ENCODE measurements at regions not wholly inside any gene's neighbourhood (a gene's known extent, or its start where the extent isn't known, plus 50 kb on each side); places are given as distances from the start of the nearest gene placed in this dataset.
"Not testable (repeated sequence)": the region's sequence is repeated elsewhere in the genome, so short reads cannot be mapped to it uniquely, and the experiment has no call there.

DNA sequence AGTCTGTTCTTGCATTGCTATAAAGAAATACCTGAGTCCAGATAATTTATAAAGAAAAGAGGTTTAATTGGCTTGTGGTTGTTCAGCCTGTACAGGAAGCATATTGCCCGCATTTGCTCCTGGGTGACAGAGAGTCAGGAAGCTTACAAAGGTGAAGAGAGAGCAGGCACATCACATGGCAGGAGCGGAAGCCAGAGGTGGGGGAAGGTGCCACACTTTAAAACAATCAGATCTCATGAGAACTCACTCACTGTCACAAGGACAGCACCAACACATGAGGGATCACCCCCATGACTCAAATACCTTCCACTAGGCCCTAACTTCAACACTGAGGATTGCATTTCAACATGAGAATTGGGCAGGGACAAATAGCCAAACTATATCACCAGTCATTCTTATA lies 124.8 kb upstream of the COL5A2 start:
- in situ Hi-C loops (cut with HindIII; ENCODE audit: low sequenced_read_pairs): no loop called here

DNA sequence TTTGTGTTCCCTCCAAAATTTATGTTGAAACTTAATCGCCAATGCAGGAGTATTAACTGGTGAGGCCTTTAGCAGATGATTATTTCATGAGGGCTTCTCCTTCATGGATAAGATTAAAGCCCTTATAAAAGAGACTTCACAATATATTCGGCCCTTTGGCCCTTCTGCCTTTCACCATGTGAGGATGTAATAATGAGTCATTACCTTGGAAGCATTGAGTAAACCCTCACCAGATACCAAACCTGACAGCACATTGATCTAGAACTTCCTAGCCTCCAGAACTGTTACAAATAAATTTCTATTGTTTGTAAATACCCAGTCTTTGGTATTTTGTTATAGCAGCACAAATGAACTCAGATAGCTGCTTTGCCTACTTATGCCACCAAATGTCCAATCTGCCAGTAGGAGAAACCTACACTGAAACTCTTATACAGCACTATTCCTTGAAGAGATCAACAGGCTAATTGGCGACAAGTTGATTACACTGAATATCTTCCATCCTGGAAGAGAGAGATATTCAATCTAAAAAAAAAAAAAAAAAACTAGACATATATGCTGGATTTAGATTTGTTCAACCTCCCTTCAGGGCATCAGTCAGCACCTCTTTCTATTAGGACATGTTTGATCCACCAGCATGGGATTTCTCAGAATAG lies 125.9 kb upstream of the COL5A2 start:
- no peak for DNase-seq (ENCODE audit: low spot score)
- in situ Hi-C loops (cut with HindIII; ENCODE audit: low sequenced_read_pairs): no loop called here

More for the DNA sequence above, 124.8 kb upstream of the COL5A2 start:
- DNase-seq (ENCODE audit: low spot score): no peak

GRCh38 chr2:189306525-189306924 lies 127.0 kb upstream of the COL5A2 start:
- in situ Hi-C loops (cut with HindIII; ENCODE audit: low sequenced_read_pairs): no loop called here
- no peak for DNase-seq (ENCODE audit: low spot score)

GRCh38 chr2:189308056-189308790 lies 128.7 kb upstream of the COL5A2 start:
- in situ Hi-C loops (cut with HindIII; ENCODE audit: low sequenced_read_pairs): no loop called here
- no peak for DNase-seq (ENCODE audit: low spot score)

GRCh38 chr2:189309331-189309730 lies 129.8 kb upstream of the COL5A2 start:
- in situ Hi-C loops (cut with HindIII; ENCODE audit: low sequenced_read_pairs): no loop called here
- no peak for DNase-seq (ENCODE audit: low spot score)

GRCh38 chr2:189312211-189312610 lies 129.1 kb upstream of the WDR75 start:
- in situ Hi-C loops (cut with HindIII; ENCODE audit: low sequenced_read_pairs): no loop called here
- DNase-seq (ENCODE audit: low spot score): no peak

DNA sequence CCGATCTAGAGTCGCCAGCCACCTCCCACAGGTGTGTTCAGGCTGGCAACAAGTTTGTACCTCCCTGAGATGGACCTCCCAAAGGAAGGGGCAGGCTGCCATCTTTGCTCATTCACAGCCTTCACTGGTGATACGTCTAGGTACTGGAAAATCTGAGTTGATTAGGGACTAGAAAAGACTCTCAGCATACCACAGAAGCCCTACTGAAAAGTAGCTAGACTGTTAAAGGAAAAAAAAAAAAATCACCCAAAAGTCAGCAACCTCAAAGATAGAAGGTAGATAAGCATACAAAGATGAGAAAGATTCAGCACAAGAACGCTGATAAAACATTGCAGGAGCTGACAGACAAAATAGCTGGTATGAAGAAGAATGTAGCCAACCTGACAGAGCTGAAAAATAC lies 128.6 kb upstream of the WDR75 start:
- in situ Hi-C loops (cut with HindIII; ENCODE audit: low sequenced_read_pairs): no loop called here
- no peak for DNase-seq (ENCODE audit: low spot score)

GRCh38 chr2:189318761-189319160 lies 122.5 kb upstream of the WDR75 start:
- DNase-seq (ENCODE audit: low spot score): no peak
- in situ Hi-C loops (cut with HindIII; ENCODE audit: low sequenced_read_pairs): no loop called here

- DNase-seq (ENCODE audit: low spot score); in situ Hi-C loops (cut with HindIII; ENCODE audit: low sequenced_read_pairs): not testable (repeated sequence)
These were observed 121.8 kb upstream of the WDR75 start for GRCh38 chr2:189319424-189319823.

DNA sequence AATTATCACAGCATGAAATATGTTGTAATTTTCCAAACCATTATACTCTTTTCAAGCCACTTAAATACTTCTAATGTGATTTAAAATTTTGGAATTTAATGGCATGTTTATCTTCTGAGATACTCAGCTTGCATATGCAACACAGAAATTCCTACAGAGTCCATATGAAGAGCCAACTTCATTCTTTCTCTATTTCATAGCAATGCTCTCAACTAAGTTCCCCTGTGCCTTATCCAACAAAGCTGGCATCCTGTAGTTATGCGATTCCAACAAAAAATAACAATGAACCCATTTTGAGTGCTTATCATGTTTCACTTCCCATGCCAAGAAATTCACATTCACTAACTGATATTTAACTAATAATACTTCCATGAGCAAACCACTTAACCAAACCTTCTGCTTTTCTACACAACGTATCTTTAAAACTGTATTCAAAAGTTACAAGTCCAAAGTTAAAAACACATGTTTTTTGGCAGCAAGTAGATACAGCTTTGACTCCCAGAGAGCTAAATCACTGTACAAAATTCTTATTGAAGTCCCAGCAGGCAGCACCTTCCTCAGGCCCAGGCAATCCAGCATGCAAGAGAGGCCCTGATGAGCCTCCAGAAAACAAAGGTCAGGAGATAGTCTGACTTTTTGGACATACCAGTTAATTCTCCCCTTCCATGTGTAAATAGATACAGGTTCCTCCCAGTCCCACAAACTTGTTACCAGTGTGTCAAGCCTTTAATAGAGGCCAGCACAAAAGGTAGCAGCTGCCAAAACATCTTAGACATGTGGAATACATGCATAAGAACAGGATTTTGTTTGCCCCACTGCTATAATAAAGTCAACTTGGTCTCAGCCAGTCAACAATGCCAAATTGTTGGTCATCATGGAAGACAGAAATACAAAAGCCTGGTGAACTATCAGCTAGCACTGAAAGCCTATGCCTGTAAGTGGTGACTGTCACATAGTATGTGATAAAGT lies 113.1 kb upstream of the WDR75 start:
- DNase-seq (ENCODE audit: low spot score): no peak
- in situ Hi-C loops (cut with HindIII; ENCODE audit: low sequenced_read_pairs): no loop called here

DNA sequence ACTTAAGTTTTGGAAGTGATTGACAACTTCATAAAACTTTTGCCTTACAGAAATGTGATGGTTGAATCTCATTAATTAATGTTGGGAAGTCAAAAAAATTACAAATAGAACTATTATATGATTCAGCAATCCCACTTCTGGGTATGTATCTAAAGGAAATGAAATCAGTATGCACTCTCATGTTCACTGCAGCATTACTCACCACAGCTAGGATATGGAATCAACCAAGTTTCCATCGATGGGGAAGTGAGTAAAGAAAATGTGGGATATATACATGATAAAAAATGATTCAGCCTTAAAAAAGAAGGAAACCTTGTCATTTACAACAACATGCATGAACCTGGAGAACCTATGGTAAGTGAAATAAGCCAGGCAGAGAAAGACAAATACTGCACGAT lies 112.4 kb upstream of the WDR75 start:
- no peak for DNase-seq (ENCODE audit: low spot score)
- in situ Hi-C loops (cut with HindIII; ENCODE audit: low sequenced_read_pairs): no loop called here

DNA sequence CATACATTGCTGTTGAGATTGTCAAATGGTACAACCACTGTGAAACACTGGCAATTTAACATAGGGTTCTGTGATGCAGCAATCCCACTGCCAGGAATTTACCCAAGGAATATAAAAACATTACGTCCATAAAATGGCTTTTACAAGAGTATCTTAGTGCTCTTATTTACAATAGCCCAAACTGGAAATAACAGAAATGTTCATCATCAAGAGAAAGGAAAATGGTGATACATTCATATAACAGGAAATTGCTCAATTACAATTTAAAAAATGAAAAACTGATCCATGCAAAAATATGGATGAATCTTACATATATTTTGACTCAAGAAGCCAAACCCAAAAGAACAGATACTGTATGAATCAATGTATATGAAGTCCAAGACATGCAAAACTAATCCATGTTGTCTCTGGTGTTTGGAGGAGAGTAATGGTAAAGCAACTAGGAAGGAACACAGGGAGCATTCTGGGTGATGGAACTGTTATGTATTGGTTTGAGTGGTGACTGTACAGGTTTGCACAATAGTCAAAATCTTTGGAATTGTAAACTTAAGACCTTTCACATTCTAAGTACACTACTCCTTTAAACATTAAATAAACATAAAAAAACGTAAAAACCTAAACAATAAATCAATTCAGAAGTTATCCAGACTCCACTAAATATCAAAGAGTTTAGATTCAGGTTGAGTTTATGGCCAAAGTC lies 104.8 kb upstream of the WDR75 start:
- in situ Hi-C loops (cut with HindIII; ENCODE audit: low sequenced_read_pairs): no loop called here
- no peak for DNase-seq (ENCODE audit: low spot score)

DNA sequence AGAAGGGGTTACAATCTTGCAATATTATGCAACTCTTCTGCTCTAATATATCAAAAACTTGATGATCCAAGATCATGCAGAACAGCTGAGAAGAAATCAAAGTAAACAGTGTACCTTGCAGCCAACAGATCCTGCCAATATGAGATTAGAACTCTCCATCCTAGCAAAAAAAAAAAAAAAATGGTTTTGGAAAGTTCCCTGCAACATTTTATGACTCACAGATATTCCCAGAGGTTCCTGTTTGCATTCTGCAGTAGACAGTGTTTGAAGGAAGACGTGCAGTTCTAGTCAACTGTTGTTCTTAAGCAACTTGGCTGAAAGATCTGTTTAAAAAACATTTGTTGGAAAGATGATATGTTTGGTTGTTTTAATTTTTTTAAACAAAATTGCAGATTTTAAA lies 103.6 kb upstream of the WDR75 start:
- in situ Hi-C loops (cut with HindIII; ENCODE audit: low sequenced_read_pairs): no loop called here
- no peak for DNase-seq (ENCODE audit: low spot score)

DNA sequence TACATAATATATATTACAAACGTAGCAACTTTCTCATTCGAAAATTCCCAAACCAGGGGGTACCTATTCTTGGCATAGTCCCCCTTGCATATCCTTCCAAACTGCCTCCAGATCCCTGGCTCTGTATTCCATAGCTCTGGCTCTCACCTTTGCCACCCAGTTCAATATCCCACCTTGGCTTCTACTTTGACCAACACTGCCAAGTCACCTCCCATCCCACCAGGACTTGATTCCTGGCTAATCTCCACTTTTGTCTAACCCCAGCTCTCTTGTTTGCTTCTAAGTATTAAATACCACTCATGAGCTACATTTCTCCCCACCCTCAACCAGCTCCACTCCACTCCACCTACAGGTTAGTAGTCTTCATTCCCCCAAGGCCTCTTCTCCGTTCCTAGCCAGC lies 103.2 kb upstream of the WDR75 start:
- in situ Hi-C loops (cut with HindIII; ENCODE audit: low sequenced_read_pairs): no loop called here

GRCh38 chr2:189341077-189341476 lies 100.2 kb upstream of the WDR75 start:
- in situ Hi-C loops (cut with HindIII; ENCODE audit: low sequenced_read_pairs): no loop called here
- DNase-seq (ENCODE audit: low spot score): no peak

More for the DNA sequence above, 103.2 kb upstream of the WDR75 start:
- DNase-seq (ENCODE audit: low spot score): no peak

DNA sequence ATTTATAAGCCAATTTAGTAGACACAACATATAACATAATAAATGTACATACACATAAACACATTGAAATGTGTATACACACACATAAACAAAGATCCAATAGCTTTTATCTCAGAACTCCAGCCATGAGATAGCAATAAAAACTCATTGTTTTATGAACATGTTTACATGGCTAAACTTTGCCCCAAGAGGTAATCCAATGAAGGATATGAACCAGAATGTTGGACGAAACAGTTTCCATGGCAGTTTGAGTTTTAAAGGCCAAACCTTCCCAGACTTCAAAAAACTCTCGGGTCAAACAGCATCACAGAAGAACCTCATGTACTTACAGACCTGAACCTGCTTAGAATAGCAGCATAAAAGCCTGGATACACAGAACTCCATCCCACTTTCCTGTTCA lies 97.2 kb upstream of the WDR75 start:
- in situ Hi-C loops (cut with HindIII; ENCODE audit: low sequenced_read_pairs): no loop called here
- DNase-seq (ENCODE audit: low spot score): no peak

GRCh38 chr2:189347540-189347939 lies 93.7 kb upstream of the WDR75 start:
- peak; percentile 8 for DNase-seq (ENCODE audit: low spot score)
- in situ Hi-C loops (cut with HindIII; ENCODE audit: low sequenced_read_pairs): no loop called here

- in situ Hi-C loops (cut with HindIII; ENCODE audit: low sequenced_read_pairs): no loop called here
- no peak for DNase-seq (ENCODE audit: low spot score)
These were observed 92.9 kb upstream of the WDR75 start for GRCh38 chr2:189348369-189348768.

GRCh38 chr2:189350540-189351209 lies 90.6 kb upstream of the WDR75 start:
- no peak for DNase-seq (ENCODE audit: low spot score)
- in situ Hi-C loops (cut with HindIII; ENCODE audit: low sequenced_read_pairs): no loop called here

All from G401 (cell line).